AG09309 (cell line): ENCODE measurements at regions not wholly inside any gene's neighbourhood (a gene's known extent, or its start where the extent isn't known, plus 50 kb on each side); places are given as distances from the start of the nearest gene placed in this dataset.

Experiments
- DNase-seq: peaks from one replicate; pipeline ENCODE4 v3.0.0-alpha.2; 2010; ENCODE audit warnings: low read depth
- H3K4me3 ChIP-seq: 2 replicates; pipeline ENCODE4 v1.5.1; 2011; ENCODE audit warnings: mild to moderate bottlenecking, low read depth, low read length, moderate library complexity; ENCODE audit not compliant: control insufficient read depth
- TF ChIP-seq, protein P1 (sequence below): IDR thresholded peaks from 2 replicates; pipeline ENCODE4 v1.5.1; 2011; ENCODE audit warnings: mild to moderate bottlenecking, low read depth, low read length, inconsistent platforms; ENCODE audit not compliant: insufficient read depth, control insufficient read depth; ENCODE audit errors: missing control alignments

DNA sequence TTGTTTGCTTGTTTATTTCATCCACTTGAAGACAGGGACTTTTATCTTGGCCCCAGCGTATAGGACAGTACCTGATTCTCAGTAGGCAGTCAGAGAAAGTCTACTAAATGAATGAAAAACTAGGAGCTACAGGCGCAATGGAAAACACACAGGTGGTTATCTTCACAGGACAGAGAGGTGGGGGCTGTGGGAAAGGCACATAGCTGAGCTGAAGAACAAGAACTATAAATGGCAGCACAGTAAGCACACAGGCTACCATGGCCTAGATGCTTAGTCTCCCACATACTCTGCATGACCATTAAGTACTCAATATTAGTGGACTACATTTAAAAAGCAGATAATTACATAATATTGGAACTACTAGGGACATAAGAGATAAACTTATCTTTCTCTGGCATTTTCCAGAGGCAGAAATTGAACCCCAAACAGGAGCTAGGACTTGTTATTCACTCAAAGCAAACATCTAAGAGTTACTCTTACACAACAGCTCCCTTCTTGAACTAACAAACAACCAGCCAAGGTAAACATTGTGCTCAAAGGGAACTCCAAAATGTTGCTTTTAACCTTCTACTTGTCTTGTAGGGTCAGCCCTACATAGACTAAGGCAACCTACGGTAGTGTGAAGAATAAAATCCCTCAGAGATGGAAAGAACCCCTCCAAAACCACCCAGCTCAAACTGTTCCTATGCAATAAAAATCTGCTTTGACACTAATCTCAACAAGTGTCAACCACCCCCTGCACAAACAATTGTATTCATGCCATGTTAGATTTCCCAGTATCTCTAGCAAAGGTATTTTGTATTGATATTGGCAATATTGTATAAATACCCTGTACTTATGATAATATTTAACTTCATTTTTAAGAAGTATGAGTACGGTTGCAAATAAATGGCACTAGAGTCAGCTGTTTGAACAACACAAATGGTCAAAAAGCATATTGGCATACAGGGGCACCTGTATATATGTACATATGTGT lies 593.6 kb downstream of the KLHL13 start:
- TF ChIP-seq, protein P1, sequence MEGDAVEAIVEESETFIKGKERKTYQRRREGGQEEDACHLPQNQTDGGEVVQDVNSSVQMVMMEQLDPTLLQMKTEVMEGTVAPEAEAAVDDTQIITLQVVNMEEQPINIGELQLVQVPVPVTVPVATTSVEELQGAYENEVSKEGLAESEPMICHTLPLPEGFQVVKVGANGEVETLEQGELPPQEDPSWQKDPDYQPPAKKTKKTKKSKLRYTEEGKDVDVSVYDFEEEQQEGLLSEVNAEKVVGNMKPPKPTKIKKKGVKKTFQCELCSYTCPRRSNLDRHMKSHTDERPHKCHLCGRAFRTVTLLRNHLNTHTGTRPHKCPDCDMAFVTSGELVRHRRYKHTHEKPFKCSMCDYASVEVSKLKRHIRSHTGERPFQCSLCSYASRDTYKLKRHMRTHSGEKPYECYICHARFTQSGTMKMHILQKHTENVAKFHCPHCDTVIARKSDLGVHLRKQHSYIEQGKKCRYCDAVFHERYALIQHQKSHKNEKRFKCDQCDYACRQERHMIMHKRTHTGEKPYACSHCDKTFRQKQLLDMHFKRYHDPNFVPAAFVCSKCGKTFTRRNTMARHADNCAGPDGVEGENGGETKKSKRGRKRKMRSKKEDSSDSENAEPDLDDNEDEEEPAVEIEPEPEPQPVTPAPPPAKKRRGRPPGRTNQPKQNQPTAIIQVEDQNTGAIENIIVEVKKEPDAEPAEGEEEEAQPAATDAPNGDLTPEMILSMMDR = no peak
- DNase-seq = no peak
- no peak overlapping the region for H3K4me3 ChIP-seq

DNA sequence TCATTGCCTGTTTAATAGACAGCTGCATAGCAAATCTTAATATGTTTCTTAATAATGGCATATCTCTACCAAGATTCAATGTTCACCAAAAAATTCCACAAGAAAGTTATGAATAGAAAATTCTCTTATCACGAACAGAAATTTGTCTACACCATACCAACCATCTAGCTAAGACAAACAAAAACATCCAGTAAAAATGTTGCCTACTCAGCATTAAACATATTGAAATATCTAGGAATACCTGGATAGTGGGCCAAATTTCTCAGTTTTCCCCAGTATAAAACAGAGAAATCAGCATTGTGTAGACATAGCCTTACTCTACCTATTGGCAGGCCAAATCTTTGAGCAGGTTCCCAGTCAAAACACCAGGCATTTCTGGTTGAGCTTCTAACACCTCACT lies 598.6 kb downstream of the KLHL13 start:
- H3K4me3 ChIP-seq = no peak overlapping the region
- no peak for DNase-seq
- TF ChIP-seq, protein P1 = no peak

DNA sequence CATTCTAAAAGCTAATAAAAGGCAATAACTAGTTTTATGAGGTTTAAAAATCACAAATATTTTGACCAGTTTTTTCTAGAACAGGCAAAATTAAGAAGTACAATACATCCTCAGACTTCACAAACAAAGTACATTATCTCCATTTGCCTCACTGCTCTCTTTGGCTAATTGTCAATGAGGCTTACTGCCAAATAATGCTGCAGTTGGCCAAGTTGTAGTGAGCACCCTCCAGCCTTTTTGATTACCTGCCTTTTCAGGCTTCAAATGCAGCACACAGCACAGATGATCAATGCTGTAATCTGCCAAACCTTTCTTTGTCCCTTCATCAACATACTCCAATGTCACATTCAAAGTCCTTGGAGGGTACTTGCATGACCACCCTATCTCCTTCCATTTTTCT lies 605.2 kb downstream of the KLHL13 start:
- no peak for DNase-seq
- no peak overlapping the region for H3K4me3 ChIP-seq
- TF ChIP-seq, protein P1 = no peak

DNA sequence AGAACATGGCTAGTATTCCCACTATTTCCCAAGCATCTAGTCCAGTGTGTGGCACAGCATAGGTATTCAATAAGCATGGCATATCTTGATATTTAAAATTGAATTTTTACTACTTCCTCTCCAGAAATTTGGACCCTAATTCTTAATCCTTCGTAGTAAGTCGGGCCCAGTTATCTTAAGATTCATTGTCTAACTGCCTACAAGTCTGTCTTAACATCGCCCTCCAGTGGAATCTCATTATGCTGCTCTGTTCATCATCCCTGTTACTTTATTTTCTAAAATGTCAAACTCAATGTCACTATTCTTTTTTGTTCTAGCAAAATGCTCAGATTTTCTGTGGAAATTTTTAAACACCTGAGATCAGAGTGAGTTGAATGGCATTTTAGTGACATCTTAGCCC lies 606.2 kb downstream of the KLHL13 start:
- TF ChIP-seq, protein P1 = no peak
- no peak for DNase-seq
- no peak overlapping the region for H3K4me3 ChIP-seq

DNA sequence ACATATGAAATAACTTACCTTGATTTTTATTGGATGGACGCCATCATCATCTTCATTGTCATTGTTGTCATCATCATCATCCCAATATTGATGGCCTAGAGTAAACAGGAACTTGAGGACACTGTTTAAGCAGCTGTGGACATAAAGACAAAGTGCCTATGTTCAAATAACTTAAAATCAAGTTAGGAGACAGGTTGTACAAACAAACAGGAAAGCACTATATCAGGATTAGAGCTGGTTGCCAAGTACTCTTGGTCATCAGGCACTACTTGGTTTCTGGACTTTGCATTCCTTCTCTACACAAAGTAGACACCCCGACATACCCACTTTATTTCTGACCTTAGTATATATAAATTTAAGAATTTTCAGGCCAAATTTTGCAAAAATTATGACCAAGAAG lies 608.6 kb downstream of the KLHL13 start:
- no peak for DNase-seq
- no peak overlapping the region for H3K4me3 ChIP-seq
- TF ChIP-seq, protein P1 = no peak

DNA sequence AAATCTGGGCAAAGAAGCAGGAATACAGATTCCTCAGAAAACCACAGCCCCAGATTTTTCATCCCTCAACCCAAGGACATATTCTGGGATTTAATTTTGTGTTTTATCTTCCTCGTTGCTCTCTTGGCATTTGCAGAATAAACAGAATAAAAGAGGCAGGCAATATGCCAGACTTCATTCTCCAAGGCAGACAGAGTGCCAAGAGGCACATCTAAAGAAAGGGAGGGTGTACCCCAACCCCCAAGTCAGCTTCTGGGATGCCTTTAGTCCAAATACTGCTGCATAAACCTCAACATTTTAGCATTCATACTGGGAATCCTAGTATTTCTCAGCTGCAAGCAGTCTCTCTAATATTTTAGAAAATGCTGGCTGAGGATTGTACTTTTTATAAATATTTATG lies 629.2 kb downstream of the KLHL13 start:
- DNase-seq = no peak
- H3K4me3 ChIP-seq = no peak overlapping the region
- TF ChIP-seq, protein P1 = no peak
